ENCODE measurements at regions not wholly inside any gene's neighbourhood (a gene's known extent, or its start where the extent isn't known, plus 50 kb on each side); places are given as distances from the start of the nearest gene placed in this dataset.
A peak's percentile ranks its signal among the peaks of the same experiment; 100 is the strongest.

DNA sequence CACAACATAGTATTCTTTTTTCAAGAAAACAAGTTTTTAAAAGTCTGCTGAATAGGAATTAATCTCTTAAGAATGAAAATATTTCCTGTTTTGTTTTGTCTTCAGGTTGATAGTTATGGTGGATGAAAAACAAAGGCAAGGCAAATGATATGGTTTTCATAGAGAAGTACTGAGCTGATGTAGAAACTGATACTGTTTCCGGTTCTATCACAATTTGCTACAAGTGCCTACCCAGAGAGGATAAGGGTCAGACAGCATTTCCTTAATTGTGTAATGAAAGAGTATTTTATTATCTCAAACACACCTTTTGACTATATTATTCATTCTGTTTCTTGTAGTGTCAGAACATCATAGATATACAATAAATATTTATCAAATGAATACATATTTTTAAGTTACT lies 836.3 kb downstream of the SQOR start:
- no peak overlapping the region for H3K4me3 ChIP-seq
- ATAC-seq, result no peak
- 67 to 70% methylated on average over 1 of the region's 1 CpG for WGBS, 2 donors

GRCh38 chr15:46489276-46489675 lies 854.4 kb downstream of the SQOR start:
- H3K4me1 ChIP-seq, result no peaks in the 10 kb centered on the region
- WGBS, 2 donors, result 83 to 86% methylated on average over 1 of the region's 1 CpG
- ATAC-seq (no peak), DNase-seq (no peak)
- H3K9me3 ChIP-seq, result peaks cover 0 to 21% (median 0%) of the 10 kb centered on the region in 11 donors
- H3K27me3 ChIP-seq, result no peaks in the 10 kb centered on the region
- H3K27ac ChIP-seq, result no peak overlapping the region
- no peak overlapping the region for H3K4me3 ChIP-seq
- H3K36me3 ChIP-seq, result no peaks in the 10 kb centered on the region
- TF ChIP-seq, protein P1, sequence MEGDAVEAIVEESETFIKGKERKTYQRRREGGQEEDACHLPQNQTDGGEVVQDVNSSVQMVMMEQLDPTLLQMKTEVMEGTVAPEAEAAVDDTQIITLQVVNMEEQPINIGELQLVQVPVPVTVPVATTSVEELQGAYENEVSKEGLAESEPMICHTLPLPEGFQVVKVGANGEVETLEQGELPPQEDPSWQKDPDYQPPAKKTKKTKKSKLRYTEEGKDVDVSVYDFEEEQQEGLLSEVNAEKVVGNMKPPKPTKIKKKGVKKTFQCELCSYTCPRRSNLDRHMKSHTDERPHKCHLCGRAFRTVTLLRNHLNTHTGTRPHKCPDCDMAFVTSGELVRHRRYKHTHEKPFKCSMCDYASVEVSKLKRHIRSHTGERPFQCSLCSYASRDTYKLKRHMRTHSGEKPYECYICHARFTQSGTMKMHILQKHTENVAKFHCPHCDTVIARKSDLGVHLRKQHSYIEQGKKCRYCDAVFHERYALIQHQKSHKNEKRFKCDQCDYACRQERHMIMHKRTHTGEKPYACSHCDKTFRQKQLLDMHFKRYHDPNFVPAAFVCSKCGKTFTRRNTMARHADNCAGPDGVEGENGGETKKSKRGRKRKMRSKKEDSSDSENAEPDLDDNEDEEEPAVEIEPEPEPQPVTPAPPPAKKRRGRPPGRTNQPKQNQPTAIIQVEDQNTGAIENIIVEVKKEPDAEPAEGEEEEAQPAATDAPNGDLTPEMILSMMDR (IDR thresholded peaks at IDR 0.05), result no peak
- intact Hi-C loops (cut with DNase I), result no loop called here

More for the DNA sequence above, 836.3 kb downstream of the SQOR start:
- Histone ChIP-seq H3K9me3 (peaks cover 0 to 20% (median 0%) of the 10 kb centered on the region in 11 donors), H3K4me1 (no peaks in the 10 kb centered on the region), H3K36me3 (no peaks in the 10 kb centered on the region), H3K27ac (no peak overlapping the region), H3K27me3 (no peaks in the 10 kb centered on the region)
- no peak for DNase-seq
- TF ChIP-seq, protein P1 (IDR thresholded peaks at IDR 0.05), result no peak
- intact Hi-C loops (cut with DNase I), result no loop called here

- peak overlapping the region in 4 of 10 donors; percentile 3 to 52 (median 10) for H3K27ac ChIP-seq
- H3K9me3 ChIP-seq, result peaks cover 0 to 22% (median 0%) of the 10 kb centered on the region in 11 donors
- no peaks in the 10 kb centered on the region for H3K36me3 ChIP-seq
- WGBS, 2 donors, result 19 to 32% methylated on average over 1 of the region's 1 CpG
- H3K4me3 ChIP-seq, result no peak overlapping the region
- DNase-seq (no peak), ATAC-seq (no peak)
- intact Hi-C loops (cut with DNase I), result loop anchor here in 1 of 10 donors (10.0 kb wide), 1 partner anchor 182 kb away; no protein-coding TSS in a partner anchor
- TF ChIP-seq, protein P1 (IDR thresholded peaks at IDR 0.05), result no peak
- no peaks in the 10 kb centered on the region for H3K4me1 ChIP-seq
- no peaks in the 10 kb centered on the region for H3K27me3 ChIP-seq
Measured at GRCh38 chr15:46496491-46497115, 861.8 kb downstream of the SQOR start.

- intact Hi-C loops (cut with DNase I), result no loop called here
- Histone ChIP-seq H3K27ac (no peak overlapping the region), H3K36me3 (no peaks in the 10 kb centered on the region), H3K9me3 (no peaks in the 10 kb centered on the region), H3K4me3 (no peak overlapping the region), H3K27me3 (no peaks in the 10 kb centered on the region), H3K4me1 (no peaks in the 10 kb centered on the region)
- ATAC-seq, result no peak
- WGBS, 2 donors, result 63 to 75% methylated on average over 3 of the region's 3 CpGs
- TF ChIP-seq, protein P1 (IDR thresholded peaks at IDR 0.05), result peak in 5 of 9 donors; percentile 17 to 41 (median 30)
- DNase-seq, result no peak
Measured at GRCh38 chr15:46502667-46503066, 867.8 kb downstream of the SQOR start.

Measured in heart right ventricle (tissue), 16 donors.